Loucy (cell line): ENCODE measurements at regions not wholly inside any gene's neighbourhood (a gene's known extent, or its start where the extent isn't known, plus 50 kb on each side); places are given as distances from the start of the nearest gene placed in this dataset.

Experiments
- H2AFZ ChIP-seq: fragments of 200-600 bp; sonication (generic); 2 replicates; pipeline ENCODE4 v1.6.0; 2016; ENCODE audit warnings: antibody characterized with exemption, mild to moderate bottlenecking, low read length, moderate library complexity
- H3F3A ChIP-seq: fragments of 200-600 bp; 2 replicates; pipeline ENCODE4 v1.6.0; 2016; ENCODE audit warnings: antibody characterized with exemption, low read depth, mild to moderate bottlenecking
- H3K27me3 ChIP-seq: fragments of 200-600 bp; sonication (generic); 2 replicates; pipeline ENCODE4 v1.6.1; 2014; ENCODE audit warnings: low read length, mild to moderate bottlenecking; ENCODE audit not compliant: insufficient read depth, poor library complexity, severe bottlenecking
- H3K36me3 ChIP-seq: fragments of 200-600 bp; sonication (generic); 2 replicates; pipeline ENCODE4 v1.6.1; 2016; ENCODE audit warnings: low read length; ENCODE audit not compliant: insufficient read depth
- H3K4me1 ChIP-seq: fragments of 200-600 bp; sonication (generic); 2 replicates; pipeline ENCODE4 v1.5.1; 2014; ENCODE audit warnings: low read length, mild to moderate bottlenecking; ENCODE audit not compliant: insufficient read depth, poor library complexity, severe bottlenecking
- H3K4me2 ChIP-seq: fragments of 200-600 bp; sonication (generic); 2 replicates; pipeline ENCODE4 v1.6.0; 2014; ENCODE audit warnings: antibody characterized with exemption, low read length, low read depth, mild to moderate bottlenecking; ENCODE audit not compliant: poor library complexity, severe bottlenecking
- H3K4me3 ChIP-seq: fragments of 200-600 bp; sonication (generic); 2 replicates; pipeline ENCODE4 v1.5.1; 2014; ENCODE audit warnings: low read length, mild to moderate bottlenecking, mixed read lengths; ENCODE audit not compliant: poor library complexity, severe bottlenecking
- H3K79me2 ChIP-seq: fragments of 200-600 bp; sonication (generic); 2 replicates; pipeline ENCODE4 v1.6.1; 2014; ENCODE audit warnings: low read length; ENCODE audit not compliant: insufficient read depth
- H3K9ac ChIP-seq: fragments of 200-600 bp; sonication (generic); 2 replicates; pipeline ENCODE4 v1.6.0; 2014; ENCODE audit warnings: mild to moderate bottlenecking, low read depth, low read length, moderate library complexity; ENCODE audit not compliant: poor library complexity, severe bottlenecking
- H3K9me2 ChIP-seq: fragments of 200-600 bp; sonication (generic); replicated peaks from 2 replicates; pipeline ENCODE4 v1.6.1; 2016; ENCODE audit warnings: low read depth, low read length, mixed read lengths
- H3K9me3 ChIP-seq: fragments of 200-600 bp; sonication (generic); 2 replicates; pipeline ENCODE4 v1.6.1; 2014; ENCODE audit warnings: mild to moderate bottlenecking, antibody characterized with exemption, low read length, low read depth; ENCODE audit not compliant: insufficient read depth
- H4K20me1 ChIP-seq: fragments of 200-600 bp; sonication (generic); 2 replicates; pipeline ENCODE4 v1.6.0; 2014; ENCODE audit warnings: antibody characterized with exemption, low read length, mild to moderate bottlenecking; ENCODE audit not compliant: insufficient read depth, poor library complexity, severe bottlenecking
- EZH2phosphoT487 ChIP-seq: fragments of 200-600 bp; IDR thresholded peaks from 2 replicates; pipeline ENCODE4 v1.6.1; 2018; ENCODE audit warnings: antibody characterized with exemption, mild to moderate bottlenecking, moderate library complexity, borderline replicate concordance
- TF ChIP-seq, protein P1 (sequence below): fragments of 200-600 bp; sonication (generic); conservative IDR thresholded peaks from 2 replicates; pipeline ENCODE4 v1.5.1; 2014; ENCODE audit warnings: mild to moderate bottlenecking, antibody characterized with exemption, low read length

DNA sequence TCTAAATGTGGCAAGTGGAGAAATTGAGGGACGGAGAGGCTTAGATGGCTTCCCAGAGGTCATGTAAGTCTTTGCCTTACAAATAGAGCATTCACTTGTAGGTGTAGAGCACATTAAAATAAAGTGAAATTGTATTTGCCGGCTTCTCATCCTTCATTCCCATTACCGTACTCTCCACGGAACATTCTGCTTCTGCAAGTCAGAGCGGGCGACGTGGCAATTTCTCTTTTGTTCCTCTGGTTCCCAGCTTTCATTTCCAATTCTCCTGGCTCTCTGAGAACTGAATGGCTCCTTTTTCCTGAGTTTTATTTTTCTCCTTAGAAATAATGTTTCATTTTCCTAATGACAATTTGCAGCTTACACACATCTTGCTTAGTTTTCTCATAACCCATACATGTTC lies 51.3 kb upstream of the PFKP start:
- Histone ChIP-seq H3K4me1 (no peaks in the 10 kb centered on the region), H3K9me2 (no peaks in the 10 kb centered on the region), H3K4me2 (no peak overlapping the region), H3K27me3 (no peaks in the 10 kb centered on the region), H3K36me3 (no peaks in the 10 kb centered on the region), H3K9ac (no peak overlapping the region), H3F3A (no peaks in the 10 kb centered on the region), H4K20me1 (no peaks in the 10 kb centered on the region), H3K4me3 (no peak overlapping the region), H2AFZ (no peak overlapping the region), H3K9me3 (no peaks in the 10 kb centered on the region), H3K79me2 (no peaks in the 10 kb centered on the region)
- TF ChIP-seq, protein P1, sequence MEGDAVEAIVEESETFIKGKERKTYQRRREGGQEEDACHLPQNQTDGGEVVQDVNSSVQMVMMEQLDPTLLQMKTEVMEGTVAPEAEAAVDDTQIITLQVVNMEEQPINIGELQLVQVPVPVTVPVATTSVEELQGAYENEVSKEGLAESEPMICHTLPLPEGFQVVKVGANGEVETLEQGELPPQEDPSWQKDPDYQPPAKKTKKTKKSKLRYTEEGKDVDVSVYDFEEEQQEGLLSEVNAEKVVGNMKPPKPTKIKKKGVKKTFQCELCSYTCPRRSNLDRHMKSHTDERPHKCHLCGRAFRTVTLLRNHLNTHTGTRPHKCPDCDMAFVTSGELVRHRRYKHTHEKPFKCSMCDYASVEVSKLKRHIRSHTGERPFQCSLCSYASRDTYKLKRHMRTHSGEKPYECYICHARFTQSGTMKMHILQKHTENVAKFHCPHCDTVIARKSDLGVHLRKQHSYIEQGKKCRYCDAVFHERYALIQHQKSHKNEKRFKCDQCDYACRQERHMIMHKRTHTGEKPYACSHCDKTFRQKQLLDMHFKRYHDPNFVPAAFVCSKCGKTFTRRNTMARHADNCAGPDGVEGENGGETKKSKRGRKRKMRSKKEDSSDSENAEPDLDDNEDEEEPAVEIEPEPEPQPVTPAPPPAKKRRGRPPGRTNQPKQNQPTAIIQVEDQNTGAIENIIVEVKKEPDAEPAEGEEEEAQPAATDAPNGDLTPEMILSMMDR = no peak
- TF ChIP-seq EZH2phosphoT487 = no peak

GRCh38 chr10:3014968-3015367 lies 52.4 kb upstream of the PFKP start:
- Histone ChIP-seq H4K20me1 (no peaks in the 10 kb centered on the region), H3K9me2 (no peaks in the 10 kb centered on the region), H3K4me1 (no peaks in the 10 kb centered on the region), H2AFZ (no peak overlapping the region), H3K9me3 (no peaks in the 10 kb centered on the region), H3K27me3 (no peaks in the 10 kb centered on the region), H3K4me2 (no peak overlapping the region), H3K79me2 (no peaks in the 10 kb centered on the region), H3K4me3 (no peak overlapping the region), H3K9ac (no peak overlapping the region), H3F3A (no peaks in the 10 kb centered on the region), H3K36me3 (no peaks in the 10 kb centered on the region)
- TF ChIP-seq, protein P1 = no peak
- no peak for TF ChIP-seq EZH2phosphoT487

DNA sequence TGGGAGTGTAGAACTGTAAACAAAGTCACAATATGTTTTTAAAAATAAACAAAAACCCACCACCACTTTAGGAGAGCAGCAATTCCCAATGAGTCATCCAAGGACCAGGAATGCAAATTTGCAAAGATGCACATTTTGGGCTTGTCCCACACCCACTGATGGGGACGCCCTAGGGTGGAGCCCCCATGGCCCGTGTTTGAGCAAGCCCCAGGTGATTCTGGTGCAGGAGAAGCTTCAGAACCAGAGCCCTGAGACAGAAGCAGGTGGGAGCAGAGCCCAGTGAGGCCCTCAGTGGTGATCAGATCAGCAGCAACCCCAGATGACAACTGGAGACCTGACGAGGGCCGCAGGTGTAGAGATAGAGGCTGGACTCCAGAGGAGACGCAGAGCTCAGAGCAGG lies 55.1 kb upstream of the PFKP start:
- H2AFZ ChIP-seq = no peak overlapping the region
- no peaks in the 10 kb centered on the region for H3K27me3 ChIP-seq

More for the DNA sequence above, 55.1 kb upstream of the PFKP start:
- Histone ChIP-seq H3K9me3 (no peaks in the 10 kb centered on the region), H4K20me1 (no peaks in the 10 kb centered on the region), H3F3A (no peaks in the 10 kb centered on the region), H3K4me1 (no peaks in the 10 kb centered on the region), H3K9me2 (no peaks in the 10 kb centered on the region), H3K4me3 (no peak overlapping the region), H3K4me2 (no peak overlapping the region), H3K9ac (no peak overlapping the region), H3K36me3 (no peaks in the 10 kb centered on the region), H3K79me2 (no peaks in the 10 kb centered on the region)
- TF ChIP-seq, protein P1 = no peak
- TF ChIP-seq EZH2phosphoT487 = no peak
